ENCODE measurements at regions not wholly inside any gene's neighbourhood (a gene's known extent, or its start where the extent isn't known, plus 50 kb on each side); places are given as distances from the start of the nearest gene placed in this dataset.

- no peak for DNase-seq (ENCODE audit: low read depth, low spot score)
- no peaks in the 10 kb centered on the region for H3K27me3 ChIP-seq (replicated peaks in 1 of 2; ENCODE audit: control insufficient read depth in 2 of 2, insufficient read depth in 2 of 2, low read length in 1 of 2)
- WGBS (ENCODE audit: insufficient coverage, insufficient replicate concordance, low lambda C conversion rate, missing lambda C conversion rate) = 33% methylated on average over 6 of the region's 6 CpGs
- H3K79me2 ChIP-seq (ENCODE audit: control insufficient read depth, insufficient read depth, low read length) = no peaks in the 10 kb centered on the region
- BruUV-seq (replicated peaks) = no TSS peak
- no peaks in the 10 kb centered on the region for H4K20me1 ChIP-seq (ENCODE audit: control insufficient read depth, insufficient read depth)
- H3K27ac ChIP-seq (ENCODE audit: control insufficient read depth, insufficient read depth) = no peak overlapping the region
- no peak for TF ChIP-seq ZZZ3 (IDR thresholded peaks at IDR 0.05; ENCODE audit: control insufficient read depth, insufficient read length, low read depth)
- TF ChIP-seq BMI1 (IDR thresholded peaks at IDR 0.05; ENCODE audit: borderline replicate concordance) = no peak
- no peak for TF ChIP-seq ZNF384 (IDR thresholded peaks at IDR 0.05; ENCODE audit: borderline replicate concordance, low read depth, low read length)
- no peak for TF ChIP-seq MEF2A (IDR thresholded peaks at IDR 0.05; ENCODE audit: insufficient read depth, low read depth, low read length)
- TF ChIP-seq ZBTB4 (CRISPR knock-in tag; IDR thresholded peaks at IDR 0.05) = no peak
- no peak for TF ChIP-seq BCL3 (IDR thresholded peaks at IDR 0.05; ENCODE audit: borderline replicate concordance, insufficient read depth, low read depth, low read length, poor library complexity, severe bottlenecking)
- no peak for TF ChIP-seq ESRRA (IDR thresholded peaks at IDR 0.05; ENCODE audit: low read length)
- TF ChIP-seq IRF4 (IDR thresholded peaks at IDR 0.05; ENCODE audit: low read depth, low read length) = no peak
- TF ChIP-seq SUZ12 (IDR thresholded peaks at IDR 0.05; ENCODE audit: unreplicated experiment) = no peak
- no peak for TF ChIP-seq NFYA (IDR thresholded peaks at IDR 0.05; ENCODE audit: borderline replicate concordance, low read depth, low read length)
- TF ChIP-seq TARDBP (IDR thresholded peaks at IDR 0.05; ENCODE audit: borderline replicate concordance) = no peak
- no peak for TF ChIP-seq ZNF592 (IDR thresholded peaks at IDR 0.05)
- no peak for TF ChIP-seq NR2C2 (IDR thresholded peaks at IDR 0.05; ENCODE audit: borderline replicate concordance, control insufficient read depth, insufficient read length, low read depth)
- TF ChIP-seq RAD21 (IDR thresholded peaks at IDR 0.05; ENCODE audit: insufficient read depth, low read depth, low read length) = no peak
- no peak for TF ChIP-seq NR2C1 (IDR thresholded peaks at IDR 0.05)
- ChIA-PET CTCF (no interaction called here), RAD21 (ENCODE audit: unreplicated experiment) (no interaction called here), SMC1A (ENCODE audit: uncharacterized antibody, unreplicated experiment) (no interaction called here), POLR2A (no interaction called here)
- no peaks in the 10 kb centered on the region for H3K36me3 ChIP-seq (ENCODE audit: control insufficient read depth in 2 of 2, insufficient read depth in 2 of 2, low read length in 1 of 2)
- in situ Hi-C loops (cut with MboI) = no loop called here
- no peak for ATAC-seq
- H3K4me3 ChIP-seq = no peak overlapping the region
- FAIRE-seq = no peak
- H2AFZ ChIP-seq (ENCODE audit: control insufficient read depth, low read depth, low read length) = no peak overlapping the region
- no peak overlapping the region for H3K9ac ChIP-seq (ENCODE audit: control insufficient read depth, insufficient read depth, low read length)
- H3K4me1 ChIP-seq (ENCODE audit: control insufficient read depth, insufficient read depth, low read length) = no peaks in the 10 kb centered on the region
- intact Hi-C loops (cut with micrococcal nuclease; ENCODE audit: unreplicated experiment) = no loop called here
- H3K9me3 ChIP-seq (replicated peaks; ENCODE audit: control insufficient read depth, insufficient read depth, low read length) = no peaks in the 10 kb centered on the region
- no peak overlapping the region for H3K4me2 ChIP-seq (ENCODE audit: control insufficient read depth, insufficient read depth)
These were observed 1116.3 kb downstream of the FAT4 start for GRCh38 chr4:126431049-126431448.
